NCI-H2081 (cell line): ENCODE measurements at regions not wholly inside any gene's neighbourhood (a gene's known extent, or its start where the extent isn't known, plus 50 kb on each side); places are given as distances from the start of the nearest gene placed in this dataset.

Source experiments
- DNase-seq, 2 experiments: peaks; one replicate each; lab custom pipeline; 2025; lab: John Stamatoyannopoulos, UW

- DNase-seq, result no peak
Measured at GRCh38 chr14:51513281-51513680, 138.4 kb upstream of the FRMD6 start.

GRCh38 chr14:51513933-51514332 is 137.8 kb upstream of the FRMD6 start:
- DNase-seq, result no peak

- DNase-seq, result no peak
Measured at GRCh38 chr14:51515611-51516010, 136.1 kb upstream of the FRMD6 start.

- DNase-seq, result peak in 1 of 2 experiments; percentile 38
Measured at GRCh38 chr14:51516706-51517395, 134.9 kb upstream of the FRMD6 start.

- DNase-seq, result no peak
Measured at GRCh38 chr14:51518280-51518679, 133.4 kb upstream of the FRMD6 start.

- DNase-seq, result no peak
Measured at GRCh38 chr14:51518711-51519110, 133.0 kb upstream of the FRMD6 start.

GRCh38 chr14:51520087-51520486 is 131.6 kb upstream of the FRMD6 start:
- DNase-seq, result no peak

- DNase-seq, result no peak
Measured at GRCh38 chr14:51521764-51522163, 129.9 kb upstream of the FRMD6 start.

GRCh38 chr14:51523243-51523642 is 128.5 kb upstream of the FRMD6 start:
- no peak for DNase-seq

GRCh38 chr14:51525739-51526138 is 126.0 kb upstream of the FRMD6 start:
- no peak for DNase-seq

- DNase-seq, result no peak
Measured at GRCh38 chr14:51527073-51527472, 124.6 kb upstream of the FRMD6 start.

GRCh38 chr14:51529736-51530135 is 122.0 kb upstream of the FRMD6 start:
- no peak for DNase-seq

GRCh38 chr14:51533160-51533559 is 118.5 kb upstream of the FRMD6 start:
- DNase-seq, result no peak

GRCh38 chr14:51533872-51534553 is 117.7 kb upstream of the FRMD6 start:
- DNase-seq, result no peak

GRCh38 chr14:51534610-51535011 is 117.1 kb upstream of the FRMD6 start:
- DNase-seq, result peak in 1 of 2 experiments; percentile 26

- DNase-seq, result no peak
Measured at GRCh38 chr14:51535443-51536044, 116.2 kb upstream of the FRMD6 start.

- no peak for DNase-seq
Measured at GRCh38 chr14:51538973-51539372, 112.7 kb upstream of the FRMD6 start.

GRCh38 chr14:51539571-51540037 is 112.1 kb upstream of the FRMD6 start:
- DNase-seq, result no peak

- no peak for DNase-seq
Measured at GRCh38 chr14:51540364-51540763, 111.3 kb upstream of the FRMD6 start.

- DNase-seq, result no peak
Measured at GRCh38 chr14:51544471-51544870, 107.2 kb upstream of the FRMD6 start.

- no peak for DNase-seq
Measured at GRCh38 chr14:51544901-51545300, 106.8 kb upstream of the FRMD6 start.

- DNase-seq, result no peak
Measured at GRCh38 chr14:51545396-51545795, 106.3 kb upstream of the FRMD6 start.

GRCh38 chr14:51546099-51546498 is 105.6 kb upstream of the FRMD6 start:
- DNase-seq, result no peak
